Hepatic stellate cell (primary cell): ENCODE measurements at regions not wholly inside any gene's neighbourhood (a gene's known extent, or its start where the extent isn't known, plus 50 kb on each side); places are given as distances from the start of the nearest gene placed in this dataset.

Experiments used
- DNase-seq: peaks from one replicate; pipeline ENCODE4 v3.0.0; 2011; ENCODE audit warnings: low spot score

- no peak for DNase-seq
These were observed 256.1 kb upstream of the UBASH3B start for GRCh38 chr11:122399375-122399774.

- DNase-seq, result no peak
These were observed 256.7 kb upstream of the UBASH3B start for GRCh38 chr11:122398851-122399250.

- no peak for DNase-seq
These were observed 257.4 kb upstream of the UBASH3B start for GRCh38 chr11:122398167-122398566.

- no peak for DNase-seq
These were observed 260.2 kb upstream of the UBASH3B start for GRCh38 chr11:122395282-122395681.

GRCh38 chr11:122394313-122394712 lies 261.2 kb upstream of the UBASH3B start:
- no peak for DNase-seq

- DNase-seq, result no peak
These were observed 262.2 kb upstream of the UBASH3B start for GRCh38 chr11:122393209-122393860.

- DNase-seq, result no peak
These were observed 263.0 kb upstream of the UBASH3B start for GRCh38 chr11:122392508-122392907.

- no peak for DNase-seq
These were observed 264.5 kb upstream of the UBASH3B start for GRCh38 chr11:122391049-122391448.

- no peak for DNase-seq
These were observed 267.2 kb upstream of the BLID start for GRCh38 chr11:122383186-122383585.

GRCh38 chr11:122375687-122376399 lies 259.8 kb upstream of the BLID start:
- DNase-seq, result no peak

GRCh38 chr11:122368796-122369195 lies 252.8 kb upstream of the BLID start:
- DNase-seq, result no peak

- DNase-seq, result peak; percentile 43
These were observed 251.8 kb upstream of the BLID start for GRCh38 chr11:122367809-122368231.

GRCh38 chr11:122365610-122366360 lies 249.8 kb upstream of the BLID start:
- no peak for DNase-seq

- DNase-seq, result no peak
These were observed 247.3 kb upstream of the BLID start for GRCh38 chr11:122363296-122363695.

GRCh38 chr11:122362381-122362780 lies 246.4 kb upstream of the BLID start:
- no peak for DNase-seq

- DNase-seq, result no peak
These were observed 244.9 kb upstream of the BLID start for GRCh38 chr11:122360875-122361274.

GRCh38 chr11:122359081-122359571 lies 243.1 kb upstream of the BLID start:
- no peak for DNase-seq

- DNase-seq, result no peak
These were observed 242.3 kb upstream of the BLID start for GRCh38 chr11:122358292-122358691.

GRCh38 chr11:122355968-122356367 lies 240.0 kb upstream of the BLID start:
- no peak for DNase-seq

GRCh38 chr11:122354025-122354697 lies 238.1 kb upstream of the BLID start:
- DNase-seq, result peak; percentile 36

- no peak for DNase-seq
These were observed 237.5 kb upstream of the BLID start for GRCh38 chr11:122353561-122353960.
